ENCODE measurements at regions not wholly inside any gene's neighbourhood (a gene's known extent, or its start where the extent isn't known, plus 50 kb on each side); places are given as distances from the start of the nearest gene placed in this dataset.

- no peak overlapping the region for H3K4me3 ChIP-seq
- no peak for DNase-seq
- no peak overlapping the region for H3K27ac ChIP-seq (replicated peaks)
- peaks cover 5% of the 10 kb centered on the region for H3K4me1 ChIP-seq
- H3K9me3 ChIP-seq (replicated peaks) = no peaks in the 10 kb centered on the region
- TF ChIP-seq CTCF (IDR thresholded peaks at IDR 0.05; ENCODE audit: borderline replicate concordance) = no peak
- H3K36me3 ChIP-seq = no peaks in the 10 kb centered on the region
- H3K27me3 ChIP-seq (ENCODE audit: low read depth) = no peaks in the 10 kb centered on the region
- intact Hi-C loops (cut with micrococcal nuclease) = no loop called here
Measured at GRCh38 chr6:163818719-163819118, 404.2 kb downstream of the QKI start.

GRCh38 chr6:163816441-163816840 is 401.9 kb downstream of the QKI start:
- DNase-seq = no peak

DNA sequence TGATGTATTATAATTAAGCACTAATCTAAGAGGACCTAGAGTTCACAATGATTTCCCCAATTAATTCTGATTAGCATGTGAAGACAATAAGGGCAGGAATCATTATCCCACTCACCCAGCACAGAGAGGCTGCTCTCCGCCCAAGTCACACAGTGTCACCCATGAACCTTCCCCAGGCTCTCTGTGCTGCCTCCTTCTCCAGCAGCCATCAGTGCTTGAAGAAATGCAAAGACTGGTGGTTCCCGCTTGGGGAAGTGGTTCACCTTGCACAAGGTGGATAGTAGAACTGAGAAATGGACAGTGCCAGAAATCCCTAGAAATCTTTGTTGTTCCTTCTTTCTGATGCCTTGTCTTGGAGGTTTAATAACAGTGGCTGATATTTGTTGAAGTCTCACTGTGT is 401.3 kb downstream of the QKI start:
- H3K4me3 ChIP-seq = no peak overlapping the region
- H3K9me3 ChIP-seq (replicated peaks) = no peaks in the 10 kb centered on the region
- TF ChIP-seq CTCF (IDR thresholded peaks at IDR 0.05; ENCODE audit: borderline replicate concordance) = no peak
- H3K4me1 ChIP-seq = peaks cover 5% of the 10 kb centered on the region
- no peaks in the 10 kb centered on the region for H3K27me3 ChIP-seq (ENCODE audit: low read depth)
- intact Hi-C loops (cut with micrococcal nuclease) = no loop called here
- no peaks in the 10 kb centered on the region for H3K36me3 ChIP-seq
- no peak overlapping the region for H3K27ac ChIP-seq (replicated peaks)
- no peak for DNase-seq

More at GRCh38 chr6:163816441-163816840, 401.9 kb downstream of the QKI start:
- TF ChIP-seq CTCF (IDR thresholded peaks at IDR 0.05; ENCODE audit: borderline replicate concordance) = no peak
- H3K4me1 ChIP-seq = peaks cover 5% of the 10 kb centered on the region
- H3K9me3 ChIP-seq (replicated peaks) = no peaks in the 10 kb centered on the region
- no peaks in the 10 kb centered on the region for H3K27me3 ChIP-seq (ENCODE audit: low read depth)
- intact Hi-C loops (cut with micrococcal nuclease) = no loop called here
- no peak overlapping the region for H3K27ac ChIP-seq (replicated peaks)
- H3K4me3 ChIP-seq = no peak overlapping the region
- no peaks in the 10 kb centered on the region for H3K36me3 ChIP-seq

DNA sequence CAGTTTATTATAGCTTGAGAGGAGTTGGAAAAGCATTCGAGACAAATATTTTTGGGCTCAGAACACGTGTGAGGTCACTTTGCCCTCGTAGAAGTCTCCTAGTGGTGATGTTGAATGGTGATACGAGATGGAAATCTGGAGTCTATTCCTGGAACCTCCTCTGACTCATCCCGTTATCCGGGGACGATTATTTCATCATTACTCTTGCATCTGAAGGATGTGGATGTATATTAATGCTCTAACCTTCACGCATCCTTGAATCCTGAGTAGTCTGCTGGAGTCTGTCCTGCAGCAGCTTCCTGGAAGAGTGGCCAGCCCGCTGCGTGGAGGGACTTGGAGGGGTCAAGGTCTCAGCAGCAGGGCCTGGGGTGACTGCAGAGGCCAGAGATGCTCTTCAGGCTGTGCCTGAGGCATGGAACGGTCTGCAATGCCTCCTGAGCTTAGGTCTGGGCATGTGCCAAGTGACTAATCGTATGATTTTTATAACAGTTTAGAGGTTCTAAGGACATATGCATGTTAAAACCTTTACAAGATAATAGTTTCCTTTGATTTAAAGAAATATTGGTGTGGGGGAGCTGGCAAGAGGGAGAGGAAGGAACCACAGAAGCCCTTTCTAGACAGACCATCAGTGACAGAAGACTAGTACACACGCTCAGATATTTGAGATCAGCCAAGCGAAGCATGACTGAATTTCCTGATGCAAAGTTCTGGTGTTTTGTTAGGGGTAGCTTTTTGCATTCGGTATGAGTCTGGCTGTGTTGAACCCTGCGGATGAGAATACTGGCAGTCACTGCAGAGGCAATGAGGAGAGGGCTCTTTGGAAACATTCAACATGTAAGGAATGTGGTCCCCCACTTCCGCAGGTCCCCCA is 400.2 kb downstream of the QKI start:
- TF ChIP-seq CTCF (IDR thresholded peaks at IDR 0.05; ENCODE audit: borderline replicate concordance) = no peak
- H3K4me3 ChIP-seq = no peak overlapping the region
- DNase-seq = no peak
- H3K27me3 ChIP-seq (ENCODE audit: low read depth) = no peaks in the 10 kb centered on the region
- no peak overlapping the region for H3K27ac ChIP-seq (replicated peaks)
- H3K4me1 ChIP-seq = peaks cover 5% of the 10 kb centered on the region
- intact Hi-C loops (cut with micrococcal nuclease) = no loop called here
- no peaks in the 10 kb centered on the region for H3K9me3 ChIP-seq (replicated peaks)
- H3K36me3 ChIP-seq = no peaks in the 10 kb centered on the region

DNA sequence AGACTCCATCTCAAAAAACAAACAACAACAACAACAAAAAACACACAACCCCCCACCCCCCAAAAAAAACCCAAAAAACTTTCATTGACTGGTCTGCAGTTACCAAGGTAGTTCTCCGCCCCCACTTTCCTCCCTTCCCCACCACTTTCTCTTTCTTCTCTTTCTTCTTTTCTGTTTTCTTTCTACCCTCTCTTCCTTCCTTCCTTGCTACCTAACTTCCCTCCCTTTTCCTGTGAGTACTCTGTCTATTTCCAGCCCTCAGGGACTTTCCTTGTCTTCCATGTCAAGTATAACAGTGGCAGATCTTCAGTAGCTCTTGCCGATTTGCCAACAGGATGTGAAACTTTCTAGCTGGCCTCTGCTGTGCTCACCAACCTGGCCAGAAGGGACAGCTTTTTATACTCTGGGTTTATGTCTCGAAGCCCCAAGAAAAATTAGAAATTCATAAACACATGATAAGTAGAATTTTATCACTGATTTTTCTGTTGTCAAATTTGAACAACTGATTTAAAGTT is 399.5 kb downstream of the QKI start:
- Histone ChIP-seq H3K4me3 (no peak overlapping the region), H3K36me3 (no peaks in the 10 kb centered on the region), H3K9me3 (replicated peaks) (no peaks in the 10 kb centered on the region), H3K27ac (replicated peaks) (no peak overlapping the region), H3K27me3 (ENCODE audit: low read depth) (no peaks in the 10 kb centered on the region), H3K4me1 (peaks cover 5% of the 10 kb centered on the region)
- intact Hi-C loops (cut with micrococcal nuclease) = no loop called here
- DNase-seq = no peak
- no peak for TF ChIP-seq CTCF (IDR thresholded peaks at IDR 0.05; ENCODE audit: borderline replicate concordance)

Data from left ventricle myocardium inferior (tissue), 1 donor.